K562 (cell line): ENCODE measurements at regions not wholly inside any gene's neighbourhood (a gene's known extent, or its start where the extent isn't known, plus 50 kb on each side); places are given as distances from the start of the nearest gene placed in this dataset.
"Not testable (repeated sequence)": the region's sequence is repeated elsewhere in the genome, so short reads cannot be mapped to it uniquely, and the experiment has no call there.

Experiments
- ATAC-seq: fragments of 200-7000 bp; cut with Tn5 transposase; 3 replicates; pipeline ENCODE4 v1.9.1; 2020; ENCODE audit warnings: moderate library complexity
- BruUV-seq: library from RNA; stranded (reverse); fragments of 400-500 nt; replicated peaks from 2 replicates; lab custom pipeline; 2021; lab: Mats Ljungman, UMichigan
- CTCF ChIA-PET: fragments of 300-600 bp; formaldehyde crosslinking; extraction: SDS; loops from one replicate; lab custom pipeline; 2021; ENCODE audit warnings: low intra/inter-chr PET ratio; lab: Yijun Ruan, JAX
- POLR2A ChIA-PET: fragments of 300-600, 350-650 bp; sonication (Branson Sonifier 250); formaldehyde crosslinking; extraction: SDS; loops from one replicate; lab custom pipeline; 2021; ENCODE audit warnings: antibody characterized with exemption, inconsistent platforms; lab: Yijun Ruan, JAX
- DNase-seq, 4 experiments: peaks; one replicate each; pipeline versions ENCODE4 v3.0.0 to v3.0.0-alpha.2; 2011 to 2018; ENCODE audit warnings: low spot score in 3 of 4, mixed read lengths in 3 of 4; ENCODE audit errors: extremely low read depth in 1 of 4
- FAIRE-seq: peaks from 2 replicates; lab custom pipeline; 2011; peaks lifted over from hg19 to GRCh38; lab: Jason Lieb, UNC
- H2AFZ ChIP-seq: 2 replicates; pipeline ENCODE4 v1.6.0; 2011; ENCODE audit warnings: low read depth, low read length, control low read depth, inconsistent platforms
- H3K27ac ChIP-seq: fragments of 200-600 bp; 3 replicates; pipeline ENCODE4 v1.8.0; 2011; ENCODE audit warnings: low read depth, mild to moderate bottlenecking, control low read depth, inconsistent platforms, low read length, moderate library complexity, mixed read lengths; ENCODE audit errors: extremely low read depth
- H3K27me3 ChIP-seq, 2 experiments: fragments of 300-600 bp in 1 of 2; 2 replicates in 1 of 2; 3 replicates in 1 of 2; pipeline versions ENCODE4 v1.6.0 to v1.8.0; 2011; ENCODE audit warnings: inconsistent platforms in 2 of 2, low read length in 2 of 2, mild to moderate bottlenecking in 1 of 2, mixed read lengths in 1 of 2, moderate library complexity in 1 of 2; ENCODE audit not compliant: control insufficient read depth in 2 of 2, insufficient read depth in 2 of 2
- H3K36me3 ChIP-seq: fragments of 300-600 bp; 3 replicates; pipeline ENCODE4 v1.8.0; 2011; ENCODE audit warnings: mild to moderate bottlenecking, low read length, inconsistent platforms; ENCODE audit not compliant: control insufficient read depth, insufficient read depth
- H3K4me1 ChIP-seq, 2 experiments: fragments of 200-600 bp in 1 of 2; replicated peaks in 1 of 2; 2 replicates in 1 of 2; 3 replicates in 1 of 2; pipeline versions ENCODE4 v1.5.1 to v1.8.0; 2011; ENCODE audit warnings: inconsistent platforms in 2 of 2, low read length in 2 of 2, mild to moderate bottlenecking in 1 of 2, mixed read lengths in 1 of 2, moderate library complexity in 1 of 2; ENCODE audit not compliant: control insufficient read depth in 2 of 2, insufficient read depth in 2 of 2
- H3K4me2 ChIP-seq: 2 replicates; pipeline ENCODE4 v1.6.1; 2011; ENCODE audit warnings: low read length, control low read depth, inconsistent platforms, mixed read lengths; ENCODE audit not compliant: insufficient read depth
- H3K4me3 ChIP-seq: fragments of 200-600 bp; sonication (generic), shearing (Covaris generic); 2 replicates; pipeline ENCODE4 v1.5.1; 2016; ENCODE audit warnings: control low read depth, inconsistent platforms
- H3K79me2 ChIP-seq: fragments of 200-600 bp; 3 replicates; pipeline ENCODE4 v1.8.0; 2011; ENCODE audit warnings: low read length, inconsistent platforms; ENCODE audit not compliant: control insufficient read depth, insufficient read depth
- H3K9ac ChIP-seq, 2 experiments: 2 replicates each; pipeline versions ENCODE4 v1.6.0 to v1.6.1; 2011; ENCODE audit warnings: low read depth in 2 of 2, low read length in 2 of 2, control low read depth in 1 of 2, inconsistent platforms in 1 of 2, mild to moderate bottlenecking in 1 of 2, mixed read lengths in 1 of 2; ENCODE audit not compliant: insufficient read depth in 1 of 2
- H3K9me1 ChIP-seq: one replicate; pipeline ENCODE4 v1.6.0; 2011; ENCODE audit warnings: inconsistent platforms, mild to moderate bottlenecking, low read length, moderate library complexity; ENCODE audit not compliant: control insufficient read depth, insufficient read depth
- H3K9me3 ChIP-seq: replicated peaks from 2 replicates; pipeline ENCODE4 v1.5.1; 2011; ENCODE audit warnings: low read depth, low read length, inconsistent platforms; ENCODE audit not compliant: control insufficient read depth, insufficient read depth
- H4K20me1 ChIP-seq: replicated peaks from 2 replicates; pipeline ENCODE4 v1.6.1; 2011; ENCODE audit warnings: low read length, inconsistent platforms, mixed read lengths; ENCODE audit not compliant: control insufficient read depth, insufficient read depth
- COPS2 ChIP-seq: fragments of 450-650 bp; conservative IDR thresholded peaks from 2 replicates; pipeline ENCODE4 v1.6.1; 2016; ENCODE audit warnings: mild to moderate bottlenecking, moderate library complexity
- FOXM1 ChIP-seq, 2 experiments: fragments of 450-650 bp in 1 of 2; sonication (generic) in 1 of 2; formaldehyde crosslinking in 1 of 2; IDR thresholded peaks; 2 replicates each; pipeline versions ENCODE4 v1.6.1 to v1.9.0; 2017 to 2022; ENCODE audit warnings: low read depth in 2 of 2, mild to moderate bottlenecking in 2 of 2, missing genetic modification reagents in 1 of 2, moderate library complexity in 1 of 2
- FOXP1 ChIP-seq: sonication (generic); formaldehyde crosslinking; IDR thresholded peaks from 2 replicates; pipeline ENCODE4 v1.8.0; 2022; ENCODE audit warnings: mild to moderate bottlenecking, missing genetic modification reagents
- NEUROD1 ChIP-seq: fragments of 150-350 bp; IDR thresholded peaks from 2 replicates; pipeline ENCODE4 v1.6.1; 2014; ENCODE audit warnings: borderline replicate concordance, low read length, low read depth; ENCODE audit not compliant: partially characterized antibody
- USF1 ChIP-seq: sonication (generic); formaldehyde crosslinking; IDR thresholded peaks from 2 replicates; pipeline ENCODE4 v1.9.0; 2022; ENCODE audit warnings: mild to moderate bottlenecking, missing genetic modification reagents
- WHSC1 ChIP-seq: IDR thresholded peaks from one replicate; pipeline ENCODE4 v1.6.1; 2012; ENCODE audit warnings: low read length, control low read depth, inconsistent platforms
- ZNF431 ChIP-seq: sonication (generic); formaldehyde crosslinking; IDR thresholded peaks from 2 replicates; pipeline ENCODE4 v1.8.0; 2022; ENCODE audit warnings: mild to moderate bottlenecking, missing genetic modification reagents
- ZNF445 ChIP-seq: fragments of 250-450 bp; sonication (Bioruptor Pico); IDR thresholded peaks from 2 replicates; pipeline ENCODE4 v1.4.0; 2020; ENCODE audit warnings: low read depth, mild to moderate bottlenecking, moderate library complexity
- ZNF644 ChIP-seq: fragments of 200-800 bp; sonication (Bioruptor generic); IDR thresholded peaks from 2 replicates; pipeline ENCODE4 v1.6.1; 2016; ENCODE audit warnings: low read depth, missing genetic modification characterization, missing compliant biosample characterization
- WGBS: fragments of 100-300 bp; shearing (Covaris generic); methylation state at CpG from one replicate; pipeline ENCODE4 v1.1.6; 2016; ENCODE audit warnings: low coverage, mixed read lengths; ENCODE audit not compliant: insufficient coverage; ENCODE audit errors: missing lambda C conversion rate; 5-methylcytosine and 5-hydroxymethylcytosine counted together
- in situ Hi-C: fragments of 300-500 bp; cut with MboI; formaldehyde crosslinking; loops from 4 replicates; pipeline ENCODE4 v1.15.0; 2018; ENCODE audit warnings: inconsistent platforms, mixed read lengths
- intact Hi-C: fragments of 100-400 bp; cut with micrococcal nuclease; formaldehyde crosslinking; loops from 2 replicates; pipeline ENCODE4 v1.14.2; 2022

- ChIA-PET CTCF (no interaction called here), POLR2A (no interaction called here)
- WGBS = 2% methylated on average over 3 of the region's 3 CpGs
- no peaks in the 10 kb centered on the region for H3K9me3 ChIP-seq
- ATAC-seq (no peak), DNase-seq (no peak), FAIRE-seq (no peak)
- TF ChIP-seq NEUROD1 (no peak), WHSC1 (no peak), ZNF431 (CRISPR knock-in tag) (no peak), FOXP1 (CRISPR knock-in tag) (no peak), USF1 (no peak), ZNF445 (CRISPR knock-in tag) (no peak), ZNF644 (tag) (no peak), FOXM1 (IDR thresholded peaks at IDR 0.05; ENCODE audit: low read depth) (no peak), FOXM1 (CRISPR knock-in tag; IDR thresholded peaks at IDR 0.05; ENCODE audit: low read depth) (no peak), COPS2 (no peak)
- BruUV-seq = no TSS peak
- H3K4me2 ChIP-seq = no peak overlapping the region
- in situ Hi-C loops (no loop called here), intact Hi-C loops (no loop called here)
- H3K4me1 ChIP-seq = no peaks in the 10 kb centered on the region
- H4K20me1 ChIP-seq = no peaks in the 10 kb centered on the region
- no peak overlapping the region for H3K9ac ChIP-seq
- no peaks in the 10 kb centered on the region for H3K9me1 ChIP-seq
- no peak overlapping the region for H3K27ac ChIP-seq
- no peak overlapping the region for H3K4me3 ChIP-seq
- H3K27me3 ChIP-seq = no peaks in the 10 kb centered on the region
- no peak overlapping the region for H2AFZ ChIP-seq
- no peaks in the 10 kb centered on the region for H3K79me2 ChIP-seq
- no peaks in the 10 kb centered on the region for H3K36me3 ChIP-seq
Measured at GRCh38 chr19:31037286-31037980, 311.8 kb downstream of the TSHZ3 start.

GRCh38 chr19:31031455-31031854, 317.8 kb downstream of the TSHZ3 start:
- BruUV-seq, DNase-seq, ATAC-seq, H3K27ac ChIP-seq, H3K9me3 ChIP-seq, CTCF ChIA-PET, H3K79me2 ChIP-seq, H3K4me1 ChIP-seq, H4K20me1 ChIP-seq, H3K27me3 ChIP-seq, H3K9me1 ChIP-seq, H3K4me3 ChIP-seq, in situ Hi-C loops, FAIRE-seq, H3K9ac ChIP-seq, H3K4me2 ChIP-seq, POLR2A ChIA-PET, H3K36me3 ChIP-seq, H2AFZ ChIP-seq, intact Hi-C loops: not testable (repeated sequence)
- 0% methylated on average over 2 of the region's 4 CpGs for WGBS
